ENCODE measurements at regions not wholly inside any gene's neighbourhood (a gene's known extent, or its start where the extent isn't known, plus 50 kb on each side); places are given as distances from the start of the nearest gene placed in this dataset.

- TF ChIP-seq CTCF (conservative IDR thresholded peaks at IDR 0.05; ENCODE audit: low read depth, low read length) (no peak), POLR2A (IDR thresholded peaks at IDR 0.05; ENCODE audit: low read depth, low read length) (no peak), RCOR1 (IDR thresholded peaks at IDR 0.05; ENCODE audit: insufficient replicate concordance, low read length) (no peak), MXI1 (IDR thresholded peaks at IDR 0.05; ENCODE audit: borderline replicate concordance, low read depth, low read length) (no peak), USF2 (IDR thresholded peaks at IDR 0.05; ENCODE audit: low read depth, low read length) (no peak), MAFK (IDR thresholded peaks at IDR 0.05; ENCODE audit: low read depth, low read length) (no peak), BHLHE40 (IDR thresholded peaks at IDR 0.05; ENCODE audit: low read depth, low read length) (no peak), CEBPB (IDR thresholded peaks at IDR 0.05; ENCODE audit: low read depth, low read length) (no peak), RFX5 (IDR thresholded peaks at IDR 0.05; ENCODE audit: low read depth, low read length) (no peak), MAZ (IDR thresholded peaks at IDR 0.05; ENCODE audit: borderline replicate concordance, low read depth, low read length) (no peak), RAD21 (IDR thresholded peaks at IDR 0.05; ENCODE audit: low read length) (no peak), ELK1 (IDR thresholded peaks at IDR 0.05; ENCODE audit: borderline replicate concordance, low read depth, low read length) (no peak)
These were observed 664.9 kb downstream of the KCNJ3 start for GRCh38 chr2:155363349-155363888.

Measured in IMR-90 (cell line).